ENCODE measurements at regions not wholly inside any gene's neighbourhood (a gene's known extent, or its start where the extent isn't known, plus 50 kb on each side); places are given as distances from the start of the nearest gene placed in this dataset.

DNA sequence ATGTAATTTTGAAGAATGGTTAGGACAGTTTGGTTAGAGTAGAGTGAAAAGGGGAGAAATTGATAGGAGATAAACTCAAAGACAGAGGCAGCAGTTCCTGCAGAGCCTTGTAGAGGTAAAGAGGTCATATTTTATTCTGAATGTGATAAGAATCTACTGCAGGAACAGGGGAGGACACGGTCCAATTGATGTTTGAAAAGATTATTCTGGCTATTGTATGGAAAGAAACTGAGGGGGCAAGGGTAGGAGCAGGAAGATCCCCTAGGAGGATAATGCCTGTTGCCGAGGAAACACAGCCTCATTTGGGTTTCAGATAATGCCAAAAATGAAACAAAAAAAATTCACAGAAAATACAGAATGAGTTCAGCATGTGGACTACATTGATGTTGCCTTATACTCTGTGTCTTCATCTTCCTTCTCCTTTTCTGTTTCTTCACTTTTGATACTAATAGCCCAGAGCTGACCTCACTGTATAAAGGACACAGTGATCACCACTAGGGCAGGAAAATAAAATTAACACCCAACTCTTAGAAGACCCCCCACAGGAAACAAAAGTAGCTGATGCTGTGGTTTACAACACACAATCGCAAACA lies 454.6 kb upstream of the UBE2E2 start:
- H3K27me3 ChIP-seq (replicated peaks; ENCODE audit: insufficient read depth), result no peaks in the 10 kb centered on the region
- DNase-seq (ENCODE audit: low spot score) (no peak), ATAC-seq (ENCODE audit: insufficient number of reproducible peaks, low FRiP score, low read depth) (no peak)
- no peaks in the 10 kb centered on the region for H3K9me3 ChIP-seq
- TF ChIP-seq, protein P1, sequence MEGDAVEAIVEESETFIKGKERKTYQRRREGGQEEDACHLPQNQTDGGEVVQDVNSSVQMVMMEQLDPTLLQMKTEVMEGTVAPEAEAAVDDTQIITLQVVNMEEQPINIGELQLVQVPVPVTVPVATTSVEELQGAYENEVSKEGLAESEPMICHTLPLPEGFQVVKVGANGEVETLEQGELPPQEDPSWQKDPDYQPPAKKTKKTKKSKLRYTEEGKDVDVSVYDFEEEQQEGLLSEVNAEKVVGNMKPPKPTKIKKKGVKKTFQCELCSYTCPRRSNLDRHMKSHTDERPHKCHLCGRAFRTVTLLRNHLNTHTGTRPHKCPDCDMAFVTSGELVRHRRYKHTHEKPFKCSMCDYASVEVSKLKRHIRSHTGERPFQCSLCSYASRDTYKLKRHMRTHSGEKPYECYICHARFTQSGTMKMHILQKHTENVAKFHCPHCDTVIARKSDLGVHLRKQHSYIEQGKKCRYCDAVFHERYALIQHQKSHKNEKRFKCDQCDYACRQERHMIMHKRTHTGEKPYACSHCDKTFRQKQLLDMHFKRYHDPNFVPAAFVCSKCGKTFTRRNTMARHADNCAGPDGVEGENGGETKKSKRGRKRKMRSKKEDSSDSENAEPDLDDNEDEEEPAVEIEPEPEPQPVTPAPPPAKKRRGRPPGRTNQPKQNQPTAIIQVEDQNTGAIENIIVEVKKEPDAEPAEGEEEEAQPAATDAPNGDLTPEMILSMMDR (IDR thresholded peaks at IDR 0.05), result no peak
- H3K27ac ChIP-seq, result no peak overlapping the region
- H3K36me3 ChIP-seq, result no peaks in the 10 kb centered on the region
- no peaks in the 10 kb centered on the region for H3K4me1 ChIP-seq (ENCODE audit: control insufficient read depth in 1 of 2, low read depth in 2 of 2)
- H3K4me3 ChIP-seq, result no peak overlapping the region

DNA sequence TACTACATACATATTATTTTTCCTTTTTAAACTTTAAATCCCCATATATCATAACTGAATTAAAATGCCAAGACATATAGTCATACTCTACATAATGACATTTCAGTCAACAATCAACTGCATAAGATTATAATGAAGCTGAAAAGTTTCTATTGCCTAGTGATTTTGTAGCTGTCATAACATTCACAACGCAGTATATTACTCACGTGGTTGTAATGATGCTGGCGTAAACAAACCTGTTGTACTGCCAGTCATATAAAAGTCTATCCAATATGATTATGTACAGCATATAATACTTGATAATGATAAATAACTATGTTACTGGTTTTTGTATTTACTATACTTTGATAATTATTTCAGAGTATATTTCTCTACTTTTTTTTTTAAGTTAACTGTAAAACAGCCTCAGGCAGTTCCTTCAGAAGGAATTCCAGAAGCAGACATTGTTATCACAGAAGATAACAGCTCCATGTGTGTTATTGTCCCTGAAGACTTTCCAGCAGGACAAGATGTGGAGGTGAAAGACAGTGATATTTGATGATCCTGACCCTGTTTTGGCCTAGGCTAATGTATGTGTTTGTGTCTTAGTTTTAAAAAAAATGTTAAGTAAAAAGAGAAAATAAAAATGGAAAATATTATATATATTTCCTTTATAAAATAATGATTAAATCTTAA lies 443.4 kb upstream of the UBE2E2 start:
- H3K9me3 ChIP-seq, result no peaks in the 10 kb centered on the region
- H3K27ac ChIP-seq, result no peak overlapping the region
- DNase-seq (ENCODE audit: low spot score) (no peak), ATAC-seq (ENCODE audit: insufficient number of reproducible peaks, low FRiP score, low read depth) (no peak)
- H3K36me3 ChIP-seq, result no peaks in the 10 kb centered on the region
- TF ChIP-seq, protein P1 (IDR thresholded peaks at IDR 0.05), result no peak
- H3K4me1 ChIP-seq (ENCODE audit: control insufficient read depth in 1 of 2, low read depth in 2 of 2), result no peaks in the 10 kb centered on the region
- H3K27me3 ChIP-seq (replicated peaks; ENCODE audit: insufficient read depth), result no peaks in the 10 kb centered on the region
- no peak overlapping the region for H3K4me3 ChIP-seq

DNA sequence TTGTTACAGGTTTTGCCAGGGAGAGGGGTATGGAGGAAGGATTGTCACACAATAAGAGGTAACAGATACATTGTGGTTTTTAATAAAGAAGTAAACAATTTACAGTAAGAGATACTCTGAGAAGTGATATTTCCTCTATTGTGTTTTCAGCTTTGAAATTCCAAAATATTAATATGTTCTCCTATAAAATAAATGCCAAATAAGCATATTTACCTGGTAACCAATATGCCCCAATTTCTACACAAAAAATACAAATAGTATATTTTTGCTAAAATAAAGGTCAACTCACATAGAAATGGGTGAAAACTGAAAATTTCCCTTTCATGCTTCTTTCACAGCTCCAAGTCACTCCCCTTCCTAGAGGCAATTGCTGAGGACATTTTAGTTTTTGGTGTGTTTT lies 437.4 kb upstream of the UBE2E2 start:
- H3K4me1 ChIP-seq (ENCODE audit: control insufficient read depth in 1 of 2, low read depth in 2 of 2), result no peaks in the 10 kb centered on the region
- ATAC-seq (ENCODE audit: insufficient number of reproducible peaks, low FRiP score, low read depth) (no peak), DNase-seq (ENCODE audit: low spot score) (no peak)
- H3K9me3 ChIP-seq, result no peaks in the 10 kb centered on the region
- H3K27me3 ChIP-seq (replicated peaks; ENCODE audit: insufficient read depth), result no peaks in the 10 kb centered on the region
- TF ChIP-seq, protein P1 (IDR thresholded peaks at IDR 0.05), result no peak
- H3K36me3 ChIP-seq, result no peaks in the 10 kb centered on the region
- no peak overlapping the region for H3K27ac ChIP-seq
- no peak overlapping the region for H3K4me3 ChIP-seq

DNA sequence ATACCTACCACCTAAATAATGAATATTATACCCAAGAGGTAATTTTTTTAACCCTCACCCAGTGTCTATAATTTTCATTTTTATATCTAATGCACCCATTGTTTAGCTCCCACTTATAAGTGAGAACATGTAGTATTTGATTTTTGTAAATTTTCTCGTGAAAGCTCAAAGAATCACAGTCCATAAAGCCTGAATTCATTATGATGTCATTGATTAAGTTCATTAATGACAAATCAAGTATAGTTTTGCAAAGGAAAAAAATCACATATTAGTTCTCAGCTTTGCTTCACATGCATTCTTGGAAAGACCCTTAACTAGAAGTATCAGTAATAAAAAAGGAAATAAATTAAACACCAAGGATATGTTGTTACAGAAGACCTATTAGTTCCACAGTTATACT lies 425.3 kb upstream of the UBE2E2 start:
- no peak overlapping the region for H3K27ac ChIP-seq
- TF ChIP-seq, protein P1 (IDR thresholded peaks at IDR 0.05), result no peak
- DNase-seq (ENCODE audit: low spot score) (no peak), ATAC-seq (ENCODE audit: insufficient number of reproducible peaks, low FRiP score, low read depth) (no peak)
- no peaks in the 10 kb centered on the region for H3K9me3 ChIP-seq
- no peak overlapping the region for H3K4me3 ChIP-seq
- H3K4me1 ChIP-seq (ENCODE audit: control insufficient read depth in 1 of 2, low read depth in 2 of 2), result no peaks in the 10 kb centered on the region
- H3K27me3 ChIP-seq (replicated peaks; ENCODE audit: insufficient read depth), result no peaks in the 10 kb centered on the region
- no peaks in the 10 kb centered on the region for H3K36me3 ChIP-seq

DNA sequence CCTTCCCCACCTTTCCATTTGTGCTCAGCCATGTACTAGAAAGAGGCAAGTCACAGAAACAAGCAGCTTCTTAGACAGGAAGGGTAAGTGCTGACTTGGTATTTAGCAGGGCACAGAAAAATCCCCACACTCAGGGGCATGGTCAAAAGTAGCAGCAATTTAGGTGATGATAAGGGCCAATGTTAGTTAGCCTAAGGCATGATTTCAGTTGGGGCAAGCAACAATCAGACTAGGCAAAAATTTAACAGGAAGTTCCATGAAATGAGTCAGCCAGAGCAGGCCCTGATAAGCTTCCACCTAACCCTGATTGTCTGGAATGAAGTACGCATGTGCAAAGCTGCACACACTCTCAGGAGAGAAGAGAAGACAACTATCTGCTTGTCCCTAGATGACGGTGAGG lies 423.4 kb upstream of the UBE2E2 start:
- H3K9me3 ChIP-seq, result no peaks in the 10 kb centered on the region
- H3K4me1 ChIP-seq (ENCODE audit: control insufficient read depth in 1 of 2, low read depth in 2 of 2), result no peaks in the 10 kb centered on the region
- H3K27me3 ChIP-seq (replicated peaks; ENCODE audit: insufficient read depth), result no peaks in the 10 kb centered on the region
- no peak overlapping the region for H3K4me3 ChIP-seq
- TF ChIP-seq, protein P1 (IDR thresholded peaks at IDR 0.05), result no peak
- ATAC-seq (ENCODE audit: insufficient number of reproducible peaks, low FRiP score, low read depth) (no peak), DNase-seq (ENCODE audit: low spot score) (no peak)
- no peak overlapping the region for H3K27ac ChIP-seq
- no peaks in the 10 kb centered on the region for H3K36me3 ChIP-seq

Measured in thoracic aorta (tissue), 2 donors.